ENCODE measurements at regions not wholly inside any gene's neighbourhood (a gene's known extent, or its start where the extent isn't known, plus 50 kb on each side); places are given as distances from the start of the nearest gene placed in this dataset.

DNA sequence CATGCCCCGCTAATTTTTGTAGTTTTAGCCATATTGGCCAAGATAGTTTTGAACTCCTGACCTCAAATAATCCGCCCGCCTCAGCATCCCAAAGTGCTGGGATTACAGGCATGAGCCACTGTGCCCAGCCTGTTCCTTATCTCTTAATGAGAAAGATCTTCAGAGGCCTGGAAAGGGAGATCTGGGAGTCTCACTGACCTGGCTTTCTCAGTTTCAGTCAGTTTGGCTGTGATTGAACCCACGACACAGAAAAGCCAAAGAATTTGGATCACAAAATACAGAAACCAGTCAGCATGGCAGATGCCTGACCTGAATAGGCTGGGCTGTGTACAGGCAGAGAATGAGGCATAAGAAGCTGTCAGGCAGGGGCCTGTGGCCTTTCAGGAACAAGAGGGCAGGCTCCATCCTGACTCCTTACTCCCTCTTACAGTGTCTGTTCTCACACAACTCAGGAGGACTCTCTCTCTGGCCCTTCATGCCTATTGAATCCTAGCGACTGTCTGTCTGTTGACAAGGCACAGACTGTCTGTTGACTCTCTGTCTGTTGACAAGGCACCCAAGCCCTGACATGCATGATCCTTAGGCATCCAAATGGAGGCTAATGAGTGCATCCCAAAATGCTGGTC lies 366.5 kb upstream of the CCDC196 start:
- H3K4me3 ChIP-seq (ENCODE audit: low read length): no peak overlapping the region
- TF ChIP-seq, protein P1, sequence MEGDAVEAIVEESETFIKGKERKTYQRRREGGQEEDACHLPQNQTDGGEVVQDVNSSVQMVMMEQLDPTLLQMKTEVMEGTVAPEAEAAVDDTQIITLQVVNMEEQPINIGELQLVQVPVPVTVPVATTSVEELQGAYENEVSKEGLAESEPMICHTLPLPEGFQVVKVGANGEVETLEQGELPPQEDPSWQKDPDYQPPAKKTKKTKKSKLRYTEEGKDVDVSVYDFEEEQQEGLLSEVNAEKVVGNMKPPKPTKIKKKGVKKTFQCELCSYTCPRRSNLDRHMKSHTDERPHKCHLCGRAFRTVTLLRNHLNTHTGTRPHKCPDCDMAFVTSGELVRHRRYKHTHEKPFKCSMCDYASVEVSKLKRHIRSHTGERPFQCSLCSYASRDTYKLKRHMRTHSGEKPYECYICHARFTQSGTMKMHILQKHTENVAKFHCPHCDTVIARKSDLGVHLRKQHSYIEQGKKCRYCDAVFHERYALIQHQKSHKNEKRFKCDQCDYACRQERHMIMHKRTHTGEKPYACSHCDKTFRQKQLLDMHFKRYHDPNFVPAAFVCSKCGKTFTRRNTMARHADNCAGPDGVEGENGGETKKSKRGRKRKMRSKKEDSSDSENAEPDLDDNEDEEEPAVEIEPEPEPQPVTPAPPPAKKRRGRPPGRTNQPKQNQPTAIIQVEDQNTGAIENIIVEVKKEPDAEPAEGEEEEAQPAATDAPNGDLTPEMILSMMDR (IDR thresholded peaks at IDR 0.05; ENCODE audit: insufficient read depth, low read depth, low read length, missing control alignments): no peak
- DNase-seq (ENCODE audit: low read depth): no peak

DNA sequence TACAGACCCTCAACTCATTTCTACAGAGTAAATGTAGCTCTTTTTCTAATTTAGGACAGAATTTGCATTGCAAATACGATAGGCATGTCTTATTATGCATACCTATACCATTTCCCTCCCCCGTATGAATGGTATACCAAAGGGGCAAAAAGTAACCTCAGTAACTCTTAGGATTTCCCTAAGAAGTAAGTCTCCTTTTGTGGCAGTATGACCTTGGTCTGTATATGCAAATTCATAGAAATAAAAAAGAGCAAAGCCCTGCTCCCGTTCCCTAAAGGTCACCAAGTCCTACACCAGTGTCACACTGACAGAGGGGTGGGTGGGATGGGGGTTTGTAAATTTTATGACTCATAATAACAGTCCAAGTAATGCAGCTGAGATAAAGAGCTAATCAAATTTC lies 365.8 kb upstream of the CCDC196 start:
- no peak overlapping the region for H3K4me3 ChIP-seq (ENCODE audit: low read length)
- TF ChIP-seq, protein P1 (IDR thresholded peaks at IDR 0.05; ENCODE audit: insufficient read depth, low read depth, low read length, missing control alignments): no peak
- DNase-seq (ENCODE audit: low read depth): no peak

DNA sequence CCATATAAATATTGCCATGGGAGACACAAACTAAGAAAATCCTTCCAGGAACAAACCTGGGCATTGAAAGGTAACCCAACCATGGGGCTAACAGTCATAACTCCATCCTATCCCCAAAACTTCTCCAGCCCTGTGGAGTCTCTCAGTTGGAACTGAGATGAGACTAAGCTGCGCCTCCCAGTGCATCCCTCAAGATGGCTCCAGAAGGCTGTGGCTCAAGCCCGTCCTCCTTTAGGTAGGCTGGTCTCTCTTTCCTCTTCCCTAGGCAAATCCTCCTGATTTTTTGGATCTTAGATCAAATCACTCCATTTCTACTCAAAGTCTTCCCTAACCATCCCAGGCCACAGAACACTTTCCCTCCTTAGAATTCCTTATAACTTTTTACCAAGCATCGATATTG lies 364.3 kb upstream of the CCDC196 start:
- DNase-seq (ENCODE audit: low read depth): no peak
- TF ChIP-seq, protein P1 (IDR thresholded peaks at IDR 0.05; ENCODE audit: insufficient read depth, low read depth, low read length, missing control alignments): no peak
- H3K4me3 ChIP-seq (ENCODE audit: low read length): no peak overlapping the region

DNA sequence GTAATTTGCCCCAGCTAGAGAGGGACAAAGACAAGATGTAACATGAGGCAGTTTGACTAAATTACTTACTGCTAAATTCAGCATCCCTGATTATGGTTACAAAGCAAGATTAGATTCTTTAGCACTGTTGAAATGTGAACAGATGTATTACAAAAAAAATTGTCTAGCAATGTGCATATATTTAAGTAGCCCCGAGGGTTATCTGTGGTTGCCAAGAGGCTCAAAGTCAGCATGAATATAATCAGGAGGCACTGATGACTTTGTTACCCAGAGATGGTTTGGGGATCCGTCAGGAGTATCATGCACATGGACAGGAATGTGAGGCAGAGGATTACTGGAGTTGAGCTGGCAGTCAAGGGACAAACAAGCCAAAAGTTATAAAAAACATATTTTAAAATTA lies 356.9 kb upstream of the CCDC196 start:
- TF ChIP-seq, protein P1 (IDR thresholded peaks at IDR 0.05; ENCODE audit: insufficient read depth, low read depth, low read length, missing control alignments): no peak
- no peak for DNase-seq (ENCODE audit: low read depth)
- no peak overlapping the region for H3K4me3 ChIP-seq (ENCODE audit: low read length)

DNA sequence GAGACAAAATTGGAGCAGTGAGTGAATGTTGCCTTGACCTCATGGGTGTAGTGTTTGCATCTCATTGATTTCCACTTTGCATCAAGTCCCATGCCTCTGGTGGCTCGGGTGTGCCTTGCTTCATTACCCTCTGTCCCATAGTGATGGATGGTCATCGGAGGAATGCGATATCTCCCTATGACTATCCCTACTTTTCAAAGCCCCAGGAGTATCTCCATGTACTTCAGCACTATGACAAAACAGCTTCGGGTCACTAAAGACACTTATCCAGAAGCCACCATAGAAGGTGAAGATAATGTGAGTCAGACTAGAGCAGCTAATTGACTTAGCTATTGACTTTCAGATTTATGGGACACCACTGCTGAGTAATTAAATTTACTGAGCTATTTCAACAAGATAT lies 355.1 kb upstream of the CCDC196 start:
- TF ChIP-seq, protein P1 (IDR thresholded peaks at IDR 0.05; ENCODE audit: insufficient read depth, low read depth, low read length, missing control alignments): no peak
- DNase-seq (ENCODE audit: low read depth): no peak
- no peak overlapping the region for H3K4me3 ChIP-seq (ENCODE audit: low read length)

DNA sequence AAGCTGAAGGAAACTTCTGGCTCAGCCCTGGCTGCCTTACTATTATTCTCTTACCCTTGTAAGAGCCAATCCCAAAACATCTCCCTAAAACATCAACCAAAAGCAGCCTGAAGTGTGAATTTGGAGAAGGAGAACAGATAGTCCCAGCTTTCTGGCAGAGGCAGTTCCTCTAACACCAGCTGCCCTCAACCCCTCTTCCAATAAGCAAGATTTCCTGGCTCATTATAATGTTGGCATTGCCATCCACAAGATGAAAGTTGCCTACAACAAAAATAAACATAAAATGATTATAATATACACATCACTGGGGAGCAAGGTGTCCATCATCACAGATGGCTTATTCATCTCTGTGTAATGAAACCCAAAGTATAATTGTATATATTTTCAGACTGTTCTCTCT lies 352.5 kb upstream of the CCDC196 start:
- DNase-seq (ENCODE audit: low read depth): no peak
- TF ChIP-seq, protein P1 (IDR thresholded peaks at IDR 0.05; ENCODE audit: insufficient read depth, low read depth, low read length, missing control alignments): no peak
- no peak overlapping the region for H3K4me3 ChIP-seq (ENCODE audit: low read length)

DNA sequence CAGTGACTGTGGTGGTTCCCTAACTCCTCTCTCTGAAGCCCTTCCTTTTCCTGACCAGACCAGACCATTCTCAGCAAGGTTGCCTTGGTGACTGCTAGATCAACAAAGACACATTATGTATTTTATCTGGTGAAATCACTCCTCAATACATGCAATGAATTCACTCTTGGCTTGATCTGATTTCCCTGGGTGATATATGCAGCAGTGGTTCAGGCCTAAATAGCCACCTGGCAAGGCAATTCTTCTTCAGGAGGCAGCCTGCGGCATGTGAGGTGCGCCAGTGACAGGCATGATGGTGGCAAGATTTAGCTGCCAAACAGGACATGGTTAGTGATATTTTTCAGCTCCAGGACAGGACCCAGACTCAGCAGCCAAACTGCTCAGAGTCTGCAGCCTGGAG lies 350.3 kb upstream of the CCDC196 start:
- DNase-seq (ENCODE audit: low read depth): no peak
- H3K4me3 ChIP-seq (ENCODE audit: low read length): no peak overlapping the region
- TF ChIP-seq, protein P1 (IDR thresholded peaks at IDR 0.05; ENCODE audit: insufficient read depth, low read depth, low read length, missing control alignments): no peak

Data from epithelial cell of esophagus (primary cell).